ENCODE measurements at regions not wholly inside any gene's neighbourhood (a gene's known extent, or its start where the extent isn't known, plus 50 kb on each side); places are given as distances from the start of the nearest gene placed in this dataset.
"Not testable (repeated sequence)": the region's sequence is repeated elsewhere in the genome, so short reads cannot be mapped to it uniquely, and the experiment has no call there.

DNA sequence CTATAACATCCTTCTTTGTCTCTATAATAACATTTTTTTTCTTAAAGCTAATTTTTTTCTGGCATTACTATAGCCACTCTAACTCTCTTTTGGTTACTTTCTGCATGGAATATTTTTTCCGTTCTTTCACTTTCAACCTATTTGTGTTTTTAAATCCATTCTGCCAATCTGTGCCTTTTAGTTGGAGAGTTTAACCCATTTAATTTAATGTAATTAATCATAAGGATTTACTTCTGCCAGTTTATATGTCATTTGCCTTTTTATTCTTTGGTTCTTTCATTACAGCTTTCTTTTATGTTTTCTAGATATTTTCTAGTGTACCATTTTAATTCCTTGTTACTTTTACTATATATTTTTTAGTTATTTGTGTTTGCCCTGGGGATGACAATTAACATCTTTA is 78.6 kb downstream of the TMEM270 start:
- no peaks in the 10 kb centered on the region for H3K4me1 ChIP-seq (ENCODE audit: control insufficient read depth, insufficient read depth, low read length)
- DNase-seq, result no peak
- H3K27ac ChIP-seq (ENCODE audit: low read length), result no peak overlapping the region
- H3K9me3 ChIP-seq (ENCODE audit: control insufficient read depth, low read depth, low read length), result peaks cover 3% of the 10 kb centered on the region
- WGBS (ENCODE audit: insufficient coverage, low lambda C conversion rate), result 75% methylated on average over 1 of the region's 1 CpG
- H3K27me3 ChIP-seq (ENCODE audit: control insufficient read depth, insufficient read depth, low read length), result no peaks in the 10 kb centered on the region
- H3K36me3 ChIP-seq (ENCODE audit: control insufficient read depth, insufficient read depth, low read length), result no peaks in the 10 kb centered on the region
- no peak overlapping the region for H3K4me3 ChIP-seq (ENCODE audit: low read length)

- Histone ChIP-seq H3K27me3 (ENCODE audit: control insufficient read depth, insufficient read depth, low read length) (no peaks in the 10 kb centered on the region), H3K4me3 (ENCODE audit: low read length) (no peak overlapping the region), H3K9me3 (ENCODE audit: control insufficient read depth, low read depth, low read length) (peaks cover 3% of the 10 kb centered on the region), H3K4me1 (ENCODE audit: control insufficient read depth, insufficient read depth, low read length) (no peaks in the 10 kb centered on the region), H3K27ac (ENCODE audit: low read length) (no peak overlapping the region), H3K36me3 (ENCODE audit: control insufficient read depth, insufficient read depth, low read length) (no peaks in the 10 kb centered on the region)
- no peak for DNase-seq
- 90% methylated on average over 2 of the region's 2 CpGs for WGBS (ENCODE audit: insufficient coverage, low lambda C conversion rate)
Observed at GRCh38 chr7:73940701-73941238, 79.8 kb downstream of the TMEM270 start.

DNA sequence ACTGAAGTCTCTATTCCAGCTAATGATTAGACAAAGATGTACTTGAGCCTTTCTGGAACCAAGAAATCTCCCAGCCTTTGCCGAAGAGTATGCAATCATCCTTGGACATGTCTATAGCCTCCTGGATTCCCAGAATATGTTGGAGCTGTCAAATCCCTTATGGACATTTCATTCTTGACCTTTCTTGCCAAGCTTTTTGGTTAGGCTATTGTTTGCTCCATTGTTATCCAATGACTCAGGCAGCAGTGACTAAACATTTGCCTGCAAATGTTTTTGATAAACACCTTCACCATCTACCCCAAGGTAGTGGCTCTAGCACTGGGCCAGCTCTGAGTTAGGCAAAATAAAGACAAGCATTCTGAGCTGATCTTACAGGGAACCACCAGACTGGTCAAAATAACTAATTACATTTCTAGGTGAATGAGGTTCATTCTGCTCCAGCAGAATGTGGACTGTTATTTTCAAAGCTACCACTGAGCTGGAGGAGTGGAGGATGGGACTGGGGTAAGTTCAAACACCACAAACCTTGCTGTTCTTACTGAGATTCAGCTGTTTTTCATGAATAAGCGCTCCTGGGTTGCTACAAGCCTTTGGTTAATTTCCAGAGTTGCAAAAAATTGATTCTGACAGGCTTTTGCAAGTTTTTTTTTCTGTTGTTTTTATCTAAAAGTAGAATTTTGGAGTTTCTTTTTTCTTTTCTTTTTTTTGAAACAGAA is 81.0 kb downstream of the TMEM270 start:
- Histone ChIP-seq H3K4me3 (ENCODE audit: low read length) (no peak overlapping the region), H3K27me3 (ENCODE audit: control insufficient read depth, insufficient read depth, low read length) (no peaks in the 10 kb centered on the region), H3K9me3 (ENCODE audit: control insufficient read depth, low read depth, low read length) (peaks cover 3% of the 10 kb centered on the region), H3K27ac (ENCODE audit: low read length) (no peak overlapping the region), H3K4me1 (ENCODE audit: control insufficient read depth, insufficient read depth, low read length) (no peaks in the 10 kb centered on the region), H3K36me3 (ENCODE audit: control insufficient read depth, insufficient read depth, low read length) (no peaks in the 10 kb centered on the region)
- WGBS (ENCODE audit: insufficient coverage, low lambda C conversion rate), result no CpG with 5 or more reads among the region's 2 CpGs
- no peak for DNase-seq

- WGBS (ENCODE audit: insufficient coverage, low lambda C conversion rate), result no CpG with 5 or more reads among the region's 2 CpGs
- Histone ChIP-seq H3K27me3 (ENCODE audit: control insufficient read depth, insufficient read depth, low read length) (no peaks in the 10 kb centered on the region), H3K4me1 (ENCODE audit: control insufficient read depth, insufficient read depth, low read length) (no peaks in the 10 kb centered on the region), H3K27ac (ENCODE audit: low read length) (no peak overlapping the region), H3K36me3 (ENCODE audit: control insufficient read depth, insufficient read depth, low read length) (no peaks in the 10 kb centered on the region), H3K9me3 (ENCODE audit: control insufficient read depth, low read depth, low read length) (peaks cover 3% of the 10 kb centered on the region), H3K4me3 (ENCODE audit: low read length) (no peak overlapping the region)
- no peak for DNase-seq
Observed at GRCh38 chr7:73945022-73945421, 83.0 kb upstream of the ELN start.

- Histone ChIP-seq H3K4me1 (ENCODE audit: control insufficient read depth, insufficient read depth, low read length) (no peaks in the 10 kb centered on the region), H3K4me3 (ENCODE audit: low read length) (no peak overlapping the region), H3K36me3 (ENCODE audit: control insufficient read depth, insufficient read depth, low read length) (no peaks in the 10 kb centered on the region), H3K9me3 (ENCODE audit: control insufficient read depth, low read depth, low read length) (no peaks in the 10 kb centered on the region), H3K27me3 (ENCODE audit: control insufficient read depth, insufficient read depth, low read length) (no peaks in the 10 kb centered on the region), H3K27ac (ENCODE audit: low read length) (no peak overlapping the region)
- WGBS (ENCODE audit: insufficient coverage, low lambda C conversion rate), result no CpG with 5 or more reads among the region's 1 CpG
- DNase-seq, result no peak
Observed at GRCh38 chr7:73948287-73948686, 79.7 kb upstream of the ELN start.

- H3K4me3 ChIP-seq (ENCODE audit: low read length), result no peak overlapping the region
- no peak for DNase-seq
- no peaks in the 10 kb centered on the region for H3K4me1 ChIP-seq (ENCODE audit: control insufficient read depth, insufficient read depth, low read length)
- H3K9me3 ChIP-seq (ENCODE audit: control insufficient read depth, low read depth, low read length), result no peaks in the 10 kb centered on the region
- no peak overlapping the region for H3K27ac ChIP-seq (ENCODE audit: low read length)
- 73% methylated on average over 3 of the region's 4 CpGs for WGBS (ENCODE audit: insufficient coverage, low lambda C conversion rate)
- no peaks in the 10 kb centered on the region for H3K36me3 ChIP-seq (ENCODE audit: control insufficient read depth, insufficient read depth, low read length)
- H3K27me3 ChIP-seq (ENCODE audit: control insufficient read depth, insufficient read depth, low read length), result no peaks in the 10 kb centered on the region
Observed at GRCh38 chr7:73952266-73952665, 75.7 kb upstream of the ELN start.

GRCh38 chr7:73954181-73954580 is 73.8 kb upstream of the ELN start:
- Histone ChIP-seq H3K27ac (ENCODE audit: low read length) (no peak overlapping the region), H3K27me3 (ENCODE audit: control insufficient read depth, insufficient read depth, low read length) (no peaks in the 10 kb centered on the region), H3K36me3 (ENCODE audit: control insufficient read depth, insufficient read depth, low read length) (no peaks in the 10 kb centered on the region), H3K9me3 (ENCODE audit: control insufficient read depth, low read depth, low read length) (no peaks in the 10 kb centered on the region), H3K4me3 (ENCODE audit: low read length) (no peak overlapping the region), H3K4me1 (ENCODE audit: control insufficient read depth, insufficient read depth, low read length) (no peaks in the 10 kb centered on the region)
- WGBS (ENCODE audit: insufficient coverage, low lambda C conversion rate), result no CpG with 5 or more reads among the region's 3 CpGs
- no peak for DNase-seq

GRCh38 chr7:73954861-73955260 is 73.1 kb upstream of the ELN start:
- Histone ChIP-seq H3K27me3 (ENCODE audit: control insufficient read depth, insufficient read depth, low read length) (no peaks in the 10 kb centered on the region), H3K36me3 (ENCODE audit: control insufficient read depth, insufficient read depth, low read length) (no peaks in the 10 kb centered on the region), H3K9me3 (ENCODE audit: control insufficient read depth, low read depth, low read length) (no peaks in the 10 kb centered on the region), H3K27ac (ENCODE audit: low read length) (no peak overlapping the region), H3K4me1 (ENCODE audit: control insufficient read depth, insufficient read depth, low read length) (no peaks in the 10 kb centered on the region), H3K4me3 (ENCODE audit: low read length) (no peak overlapping the region)
- WGBS (ENCODE audit: insufficient coverage, low lambda C conversion rate), result no CpG with 5 or more reads among the region's 2 CpGs
- DNase-seq, result no peak

DNA sequence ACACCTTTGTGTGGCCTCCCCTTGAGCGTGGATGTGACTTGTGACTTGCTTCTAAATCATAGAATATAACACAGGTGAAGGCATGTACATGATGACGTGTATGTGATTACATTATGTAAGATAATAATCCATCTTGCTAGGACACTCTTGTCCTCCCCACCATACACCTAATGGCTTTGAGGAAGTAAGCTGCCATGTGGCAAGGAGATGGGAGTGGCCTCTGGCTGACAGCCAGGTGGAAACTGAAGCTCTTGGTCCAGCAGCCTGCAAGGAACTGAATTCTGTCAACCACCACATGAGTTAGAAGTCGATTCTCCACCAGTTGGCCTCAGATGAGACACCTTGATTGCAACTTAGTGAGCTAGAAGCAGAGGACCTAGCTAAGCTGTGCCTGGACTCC is 67.4 kb upstream of the ELN start:
- no peaks in the 10 kb centered on the region for H3K36me3 ChIP-seq (ENCODE audit: control insufficient read depth, insufficient read depth, low read length)

GRCh38 chr7:73961991-73962390 is 66.0 kb upstream of the ELN start:
- not testable (repeated sequence) for H3K27me3 ChIP-seq (ENCODE audit: control insufficient read depth, insufficient read depth, low read length); DNase-seq; H3K36me3 ChIP-seq (ENCODE audit: control insufficient read depth, insufficient read depth, low read length); H3K4me3 ChIP-seq (ENCODE audit: low read length); H3K27ac ChIP-seq (ENCODE audit: low read length); H3K4me1 ChIP-seq (ENCODE audit: control insufficient read depth, insufficient read depth, low read length)
- WGBS (ENCODE audit: insufficient coverage, low lambda C conversion rate), result no CpG with 5 or more reads among the region's 9 CpGs
- H3K9me3 ChIP-seq (ENCODE audit: control insufficient read depth, low read depth, low read length), result peaks cover 16% of the 10 kb centered on the region

More for the DNA sequence above, 67.4 kb upstream of the ELN start:
- no peak overlapping the region for H3K27ac ChIP-seq (ENCODE audit: low read length)
- no CpG with 5 or more reads among the region's 3 CpGs for WGBS (ENCODE audit: insufficient coverage, low lambda C conversion rate)
- H3K4me3 ChIP-seq (ENCODE audit: low read length), result no peak overlapping the region
- H3K9me3 ChIP-seq (ENCODE audit: control insufficient read depth, low read depth, low read length), result peaks cover 16% of the 10 kb centered on the region
- DNase-seq, result peak in 1 of 2 donors; percentile 50
- H3K4me1 ChIP-seq (ENCODE audit: control insufficient read depth, insufficient read depth, low read length), result no peaks in the 10 kb centered on the region
- no peaks in the 10 kb centered on the region for H3K27me3 ChIP-seq (ENCODE audit: control insufficient read depth, insufficient read depth, low read length)

- DNase-seq, result no peak
- H3K9me3 ChIP-seq (ENCODE audit: control insufficient read depth, low read depth, low read length), result peaks cover 16% of the 10 kb centered on the region
- WGBS (ENCODE audit: insufficient coverage, low lambda C conversion rate), result 78% methylated on average over 1 of the region's 2 CpGs
- no peaks in the 10 kb centered on the region for H3K36me3 ChIP-seq (ENCODE audit: control insufficient read depth, insufficient read depth, low read length)
- no peak overlapping the region for H3K27ac ChIP-seq (ENCODE audit: low read length)
- no peaks in the 10 kb centered on the region for H3K4me1 ChIP-seq (ENCODE audit: control insufficient read depth, insufficient read depth, low read length)
- H3K27me3 ChIP-seq (ENCODE audit: control insufficient read depth, insufficient read depth, low read length), result no peaks in the 10 kb centered on the region
- no peak overlapping the region for H3K4me3 ChIP-seq (ENCODE audit: low read length)
Observed at GRCh38 chr7:73963252-73963822, 64.6 kb upstream of the ELN start.

All from large intestine (tissue), 3 donors.